NT2/D1 (cell line): ENCODE measurements at regions not wholly inside any gene's neighbourhood (a gene's known extent, or its start where the extent isn't known, plus 50 kb on each side); places are given as distances from the start of the nearest gene placed in this dataset.

Source experiments
- SUZ12 ChIP-seq: IDR thresholded peaks from 2 replicates; pipeline ENCODE4 v1.6.1; 2011; ENCODE audit not compliant: insufficient read length, insufficient read depth; ENCODE audit errors: extremely low read depth
- YY1 ChIP-seq: IDR thresholded peaks from 2 replicates; pipeline ENCODE4 v1.6.1; 2011; ENCODE audit not compliant: insufficient read length, insufficient read depth
- ZNF274 ChIP-seq: IDR thresholded peaks from 2 replicates; pipeline ENCODE4 v1.6.1; 2011; ENCODE audit warnings: mild to moderate bottlenecking, low read depth, low read length

- TF ChIP-seq ZNF274: no peak
- no peak for TF ChIP-seq YY1
- TF ChIP-seq SUZ12: no peak
Measured at GRCh38 chr15:98150536-98150935, 190.0 kb downstream of the ARRDC4 start.
